ENCODE measurements at regions not wholly inside any gene's neighbourhood (a gene's known extent, or its start where the extent isn't known, plus 50 kb on each side); places are given as distances from the start of the nearest gene placed in this dataset.
"Not testable (repeated sequence)": the region's sequence is repeated elsewhere in the genome, so short reads cannot be mapped to it uniquely, and the experiment has no call there.

DNA sequence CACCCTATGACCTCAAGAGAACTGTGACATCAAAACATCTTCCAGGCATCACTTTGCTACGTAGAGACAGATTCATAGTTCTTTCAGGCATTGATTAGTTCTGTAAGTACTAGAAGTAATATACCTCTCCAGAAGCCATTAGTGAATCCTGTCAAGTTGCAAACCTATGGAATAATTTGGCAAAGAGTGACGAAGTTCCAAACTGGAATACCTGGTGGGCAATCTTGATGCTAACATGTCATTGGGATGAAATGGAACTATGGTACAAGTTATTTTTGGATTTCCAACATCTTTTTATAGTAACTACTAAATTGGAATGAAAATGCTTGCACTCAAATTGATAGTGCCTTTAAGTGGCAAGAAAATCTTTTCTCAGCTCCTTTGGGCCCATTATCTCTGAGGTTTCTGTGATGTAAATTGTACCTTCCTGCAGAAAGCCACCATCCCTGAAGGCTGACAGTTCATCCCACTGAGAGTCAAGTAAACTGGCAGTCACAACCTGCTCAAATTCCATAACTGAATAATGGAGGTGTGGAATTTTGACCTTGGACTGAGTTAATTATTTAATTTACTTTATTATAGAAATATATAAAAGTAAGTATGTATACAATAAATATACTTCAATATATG lies 435.5 kb downstream of the DTWD2 start:
- DNase-seq (ENCODE audit: low read depth): no peak

DNA sequence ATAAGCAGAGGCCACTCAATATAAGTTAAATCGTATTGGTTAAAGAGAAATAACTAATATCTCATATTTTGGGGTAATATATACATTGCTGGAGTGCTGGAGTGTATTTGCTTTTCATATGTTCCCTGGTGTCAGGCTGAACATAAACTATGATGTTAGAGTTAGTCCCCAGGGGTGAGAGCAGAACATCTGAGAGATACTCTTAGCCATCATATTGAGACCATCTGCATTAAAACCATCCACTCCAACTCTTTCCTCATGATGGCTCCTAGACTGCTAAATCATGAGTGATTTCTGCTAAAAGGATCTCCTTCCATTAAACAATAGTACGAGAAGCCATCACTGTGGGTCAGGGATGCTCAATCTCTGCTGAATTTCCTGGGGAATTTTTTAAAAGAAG lies 436.2 kb downstream of the DTWD2 start:
- DNase-seq (ENCODE audit: low read depth): no peak

DNA sequence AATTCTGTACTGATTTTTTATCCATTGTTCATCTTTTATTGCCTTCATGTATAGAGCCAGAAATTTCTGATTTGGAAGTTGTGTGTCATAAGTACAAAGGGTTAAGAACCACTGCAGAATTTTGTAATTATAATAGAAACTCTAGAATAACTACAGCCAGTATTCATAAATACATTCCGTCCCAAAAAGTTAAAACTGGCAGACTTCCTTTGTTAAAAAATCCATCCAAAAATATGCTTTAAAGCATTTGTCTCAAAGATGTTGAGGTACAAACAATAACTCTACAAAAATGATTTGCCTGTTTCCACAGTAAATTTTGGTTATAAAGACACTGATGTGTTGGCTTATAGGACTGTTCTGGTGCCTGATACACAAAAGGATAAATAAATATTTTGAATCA lies 436.6 kb downstream of the DTWD2 start:
- DNase-seq (ENCODE audit: low read depth): no peak

DNA sequence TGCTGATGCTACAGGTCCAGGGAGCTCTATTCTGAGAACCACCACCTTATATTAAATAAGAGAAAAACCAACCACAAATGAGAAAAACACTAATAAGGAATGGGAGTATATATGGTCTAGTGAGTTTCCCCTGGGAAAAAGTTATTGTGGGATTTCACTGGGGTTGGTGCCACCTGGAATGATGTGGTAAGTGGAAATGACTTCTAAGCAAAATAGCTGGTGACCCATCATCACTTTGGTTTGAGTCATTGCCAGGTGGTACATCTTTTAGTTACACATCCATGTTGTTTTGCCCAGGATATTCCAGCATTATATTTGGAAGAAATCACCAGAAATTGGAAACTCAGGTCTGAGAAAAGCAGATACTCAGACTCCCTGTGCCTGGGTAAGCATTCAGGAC lies 437.3 kb downstream of the DTWD2 start:
- DNase-seq (ENCODE audit: low read depth): no peak

DNA sequence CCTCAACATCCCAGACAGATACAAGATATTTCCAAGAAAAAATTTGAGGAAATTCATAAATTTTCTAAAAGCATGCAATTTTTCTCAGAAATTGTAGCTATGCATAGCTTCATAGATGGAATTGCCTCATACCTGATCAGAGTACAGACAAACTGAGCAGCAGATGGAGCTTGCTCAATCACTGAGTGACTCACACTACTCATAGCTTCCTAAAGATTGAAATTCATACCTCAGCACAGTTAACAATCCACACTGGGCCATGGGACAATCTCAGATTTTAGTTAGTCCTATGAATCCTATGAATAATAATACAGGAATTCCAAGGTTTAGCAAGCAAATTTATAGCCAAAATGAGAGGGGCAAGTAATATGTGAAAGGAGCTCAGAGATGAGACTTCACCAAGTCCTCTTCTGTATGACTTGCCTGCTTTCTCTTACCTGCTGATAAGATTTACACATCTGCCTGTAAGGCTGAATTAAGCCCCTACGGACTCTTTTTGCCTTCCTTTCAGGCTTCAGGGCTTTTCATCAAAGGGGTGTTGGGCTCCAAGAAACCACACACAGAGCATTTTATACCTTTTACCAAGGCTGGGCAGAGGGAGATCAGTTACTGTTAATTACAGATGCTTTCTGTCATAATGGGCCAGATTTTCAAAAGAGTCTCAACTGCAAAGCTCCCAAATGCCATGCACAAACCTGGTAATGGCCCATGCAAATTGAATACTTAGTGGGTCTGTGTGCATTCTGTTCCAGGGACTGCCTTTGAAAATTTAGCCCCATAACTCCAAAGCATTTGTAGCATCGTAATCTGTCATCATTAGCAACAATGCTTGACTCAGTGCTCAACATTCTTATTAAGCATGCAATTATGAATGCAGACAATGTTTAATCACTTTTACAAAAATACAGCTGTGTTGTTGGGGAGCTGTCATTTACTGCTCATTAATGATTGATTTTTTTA lies 439.3 kb downstream of the DTWD2 start:
- no peak for DNase-seq (ENCODE audit: low read depth)

DNA sequence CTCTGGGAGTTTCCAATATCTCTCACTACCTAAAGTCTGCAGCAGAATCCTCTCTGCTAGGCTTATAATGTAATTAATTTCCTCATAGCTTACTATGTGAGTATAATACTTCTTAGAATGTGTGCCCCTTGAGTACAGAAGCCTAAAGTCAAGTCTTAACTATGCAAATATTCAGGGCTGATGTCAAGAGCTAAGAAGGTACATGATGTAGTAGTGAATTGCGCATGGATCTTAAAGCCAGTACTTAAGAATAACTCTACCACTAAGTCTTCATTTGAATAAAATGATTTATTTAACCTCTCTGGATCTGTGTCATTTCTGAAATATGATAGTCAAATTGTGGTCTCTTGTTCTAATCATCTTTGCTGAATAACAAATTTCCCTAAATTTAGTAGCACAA lies 442.9 kb downstream of the DTWD2 start:
- no peak for DNase-seq (ENCODE audit: low read depth)

DNA sequence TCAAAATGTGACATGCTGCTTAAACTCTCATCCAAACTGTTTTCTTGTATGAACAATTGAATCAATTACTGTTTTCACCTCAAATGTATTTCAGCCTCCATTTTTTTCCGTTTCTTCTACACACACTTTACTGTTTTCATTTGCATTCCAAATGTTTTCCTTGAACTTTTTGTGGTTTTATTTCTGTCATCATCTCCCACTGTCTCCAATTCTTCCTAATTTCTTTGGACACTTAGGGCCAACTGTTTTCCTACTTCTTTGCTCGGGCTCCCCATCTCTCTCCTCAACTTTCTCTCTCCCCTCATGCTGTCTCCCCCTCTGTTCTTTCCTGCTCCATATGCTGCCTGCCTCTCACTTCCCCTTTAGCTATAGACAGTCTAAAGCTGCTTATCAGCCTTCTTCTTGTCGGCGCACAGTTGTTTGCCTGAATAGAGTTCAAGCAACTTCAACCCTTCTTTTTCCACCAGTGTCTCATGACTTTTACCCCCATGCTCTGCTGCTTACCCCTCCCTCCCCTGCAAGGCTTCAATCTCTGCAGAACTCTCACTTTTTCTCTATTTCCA lies 443.4 kb downstream of the DTWD2 start:
- DNase-seq (ENCODE audit: low read depth): no peak

DNA sequence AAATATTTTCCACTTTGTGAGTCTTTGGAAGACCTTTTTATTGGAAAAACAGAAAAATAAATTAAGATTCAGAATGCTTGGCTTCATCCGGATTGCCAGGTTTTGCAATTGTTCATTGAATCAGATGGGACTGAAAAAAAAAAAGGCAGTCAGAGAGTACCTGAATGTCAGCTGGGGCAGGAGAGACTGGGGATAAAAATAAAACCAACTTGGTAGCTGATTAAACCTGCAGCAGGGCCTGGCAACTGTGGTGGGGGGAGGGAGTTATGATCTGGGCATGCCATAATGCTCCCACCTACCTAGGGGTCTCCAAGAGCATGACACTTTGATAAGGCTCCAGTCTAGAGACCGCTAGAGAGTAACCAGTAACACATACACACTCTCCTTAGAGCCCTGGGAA lies 454.4 kb downstream of the DTWD2 start:
- DNase-seq (ENCODE audit: low read depth): no peak

DNA sequence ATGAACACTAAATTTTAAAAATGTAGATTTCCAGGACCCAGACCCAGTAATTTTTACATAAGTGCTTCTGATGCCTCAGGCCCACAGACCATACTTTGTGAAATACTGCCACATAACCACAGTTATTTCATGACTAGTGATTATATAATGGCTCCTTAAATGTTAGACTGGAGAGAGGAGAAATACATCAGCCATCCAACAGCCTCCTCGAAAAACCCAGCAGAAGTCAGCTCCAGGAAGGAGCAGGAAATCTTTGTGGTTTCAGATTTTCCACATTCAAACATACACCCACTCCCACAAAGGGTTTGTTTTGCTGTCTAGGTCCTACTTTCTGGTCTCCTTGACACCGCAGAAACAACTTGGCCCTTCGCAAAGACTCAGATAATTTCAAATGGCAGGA lies 455.2 kb downstream of the DTWD2 start:
- DNase-seq (ENCODE audit: low read depth): no peak

DNA sequence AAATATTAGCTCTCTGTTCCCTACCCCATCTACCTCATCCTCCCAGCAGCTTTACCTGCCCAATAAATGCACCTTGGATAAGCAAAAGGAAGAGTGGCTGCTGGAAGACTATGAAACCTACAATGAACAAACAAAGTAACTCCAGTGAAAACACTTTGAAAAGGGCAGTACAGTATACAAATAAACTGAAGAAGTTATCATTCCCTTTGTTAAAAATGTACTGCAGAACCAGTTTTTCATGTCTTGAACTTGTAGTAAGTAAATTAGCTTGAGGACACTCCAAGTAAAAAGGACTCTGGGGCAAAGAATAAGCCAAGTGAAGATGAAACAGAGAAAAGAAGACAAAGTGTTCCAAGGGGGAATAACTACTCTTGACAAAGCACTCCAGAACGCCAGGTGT lies 457.1 kb downstream of the DTWD2 start:
- no peak for DNase-seq (ENCODE audit: low read depth)

DNA sequence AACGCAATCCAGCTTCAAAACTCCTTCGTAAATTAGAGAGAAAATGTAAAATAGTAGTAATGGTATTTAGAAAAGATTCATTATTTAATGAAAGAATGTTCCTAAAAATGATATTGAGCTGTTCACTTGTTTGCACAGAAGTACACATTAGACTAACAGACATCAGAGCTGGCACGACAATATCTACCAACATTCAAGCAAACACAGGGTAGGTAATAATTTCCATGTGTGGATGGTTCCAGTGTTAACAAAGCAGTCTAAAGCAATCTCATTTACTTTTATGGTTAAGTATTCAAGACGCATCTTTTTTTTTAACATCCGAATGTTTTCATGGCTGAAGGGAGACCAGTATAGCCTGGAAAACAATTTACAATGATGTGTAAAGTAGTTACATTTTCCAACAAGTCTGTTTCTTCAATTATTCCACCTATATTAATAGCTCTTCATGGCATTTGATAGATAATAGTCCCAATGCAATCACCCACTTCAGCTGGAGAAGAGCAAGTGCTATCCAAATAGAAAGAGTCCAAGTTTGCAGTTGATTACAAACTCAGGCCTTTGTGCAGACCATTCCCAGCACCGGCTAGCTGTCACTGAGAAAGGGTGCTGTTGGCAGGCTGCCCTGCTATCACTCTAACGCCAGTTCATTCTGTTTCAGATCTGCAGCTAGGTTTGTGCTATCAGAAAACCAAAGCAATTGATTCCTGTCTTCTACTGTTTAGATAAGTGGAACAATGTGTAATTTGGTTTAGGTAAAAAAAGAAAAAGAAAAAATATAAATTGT lies 458.8 kb downstream of the DTWD2 start:
- DNase-seq (ENCODE audit: low read depth): no peak

DNA sequence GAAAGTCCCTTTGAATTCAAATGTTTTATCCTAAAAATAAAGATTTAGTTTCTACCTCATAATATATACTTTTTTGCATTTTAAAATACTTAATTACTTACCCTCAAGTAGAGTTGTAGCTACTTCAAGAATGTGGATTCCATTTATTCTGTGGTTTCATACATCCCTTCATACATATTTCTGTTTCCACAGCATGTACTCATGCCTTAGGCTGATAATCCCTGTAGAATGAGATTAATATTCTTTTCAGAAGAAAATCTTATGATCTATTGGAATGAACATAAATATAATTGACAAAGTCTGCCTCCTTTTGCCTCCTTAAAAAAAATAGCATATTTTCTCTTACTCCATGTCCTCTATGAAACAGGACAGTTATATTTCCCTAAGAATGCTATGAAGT lies 465.7 kb downstream of the DTWD2 start:
- no peak for DNase-seq (ENCODE audit: low read depth)

DNA sequence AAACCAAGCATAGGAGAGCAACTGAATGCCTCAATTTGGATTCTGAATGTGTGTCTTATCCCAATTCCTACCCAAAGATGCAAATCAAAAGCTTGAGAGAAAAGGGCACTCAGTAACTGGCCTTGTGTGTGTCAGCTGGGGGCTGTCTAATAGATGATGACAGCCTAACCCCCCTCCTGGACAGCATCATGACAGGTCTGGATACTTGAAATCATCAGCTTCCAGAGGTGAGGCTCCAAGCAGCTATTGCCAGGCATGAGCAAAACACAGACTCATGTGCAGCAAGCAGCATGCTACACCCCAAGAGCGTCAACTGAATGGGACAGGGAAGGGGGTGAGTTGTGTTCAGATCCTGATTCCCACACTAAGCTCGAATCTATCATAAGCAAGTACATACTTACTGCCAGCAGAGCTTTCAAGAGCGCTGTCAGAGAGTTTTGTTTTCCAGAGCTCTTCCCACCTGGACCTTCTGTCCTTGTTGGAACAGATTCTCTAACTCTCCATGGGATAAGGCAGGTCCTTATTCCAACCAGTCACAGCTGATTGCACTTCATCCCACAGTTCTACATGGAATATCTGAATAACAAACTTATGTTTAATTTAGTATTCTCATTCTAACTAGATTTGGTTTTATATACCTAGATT lies 467.5 kb downstream of the DTWD2 start:
- no peak for DNase-seq (ENCODE audit: low read depth)

DNA sequence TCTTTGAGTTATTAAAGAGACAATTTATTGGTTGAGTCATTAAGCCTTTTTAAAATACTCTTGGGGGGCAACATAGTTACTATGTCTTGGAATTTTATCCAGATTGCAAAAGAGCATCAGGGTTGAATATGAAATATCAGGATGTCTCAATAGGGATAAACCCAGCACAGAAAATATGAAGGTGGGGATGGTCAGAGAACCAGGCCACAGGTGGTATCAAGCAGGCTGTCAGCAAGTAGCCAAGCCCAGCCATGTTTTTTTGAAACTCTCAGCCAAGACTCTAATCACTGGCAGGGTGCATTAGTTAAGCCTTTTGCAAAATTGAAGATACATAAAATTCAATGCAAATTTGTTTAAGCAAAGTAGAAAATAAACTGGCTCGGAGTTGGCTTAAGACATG lies 468.9 kb downstream of the DTWD2 start:
- DNase-seq (ENCODE audit: low read depth): no peak

DNA sequence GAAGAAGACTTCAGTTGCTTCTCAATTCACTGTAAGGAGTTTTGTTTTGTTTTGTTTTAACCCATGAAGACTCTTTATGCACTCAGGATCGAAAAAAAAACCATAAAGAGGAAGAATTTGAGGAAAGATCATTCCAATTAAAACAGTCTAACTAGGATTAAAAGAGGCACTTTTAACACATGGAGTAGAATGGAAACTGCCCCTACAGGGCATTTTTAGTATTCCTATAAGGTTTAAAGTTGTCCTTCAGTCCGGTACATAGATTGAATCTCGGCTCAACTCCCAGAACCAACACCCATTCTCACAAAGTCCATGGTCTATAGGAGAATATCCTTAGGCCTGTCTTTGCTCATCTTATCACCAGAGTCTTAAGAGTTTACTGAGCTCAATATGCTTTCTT lies 469.6 kb downstream of the DTWD2 start:
- DNase-seq (ENCODE audit: low read depth): no peak

DNA sequence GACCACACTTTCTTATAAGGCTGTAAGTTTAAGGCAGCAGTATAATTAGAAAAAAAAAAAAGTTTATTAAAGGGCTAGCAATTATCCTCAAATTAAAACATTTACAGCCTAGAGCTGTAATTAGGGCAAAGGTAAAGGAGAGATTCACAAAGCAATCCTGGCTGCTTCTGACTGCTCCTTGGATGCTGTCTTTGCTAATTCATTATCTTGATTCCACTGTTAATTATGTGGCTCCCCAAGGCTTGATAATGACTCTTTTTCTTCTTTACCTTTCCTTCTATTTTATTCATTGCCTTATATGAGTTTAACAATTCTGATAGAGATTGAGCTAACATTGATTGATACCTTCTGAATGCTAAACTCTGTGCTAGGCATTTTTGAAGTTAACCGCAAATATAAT lies 476.5 kb downstream of the DTWD2 start:
- DNase-seq (ENCODE audit: low read depth): no peak

DNA sequence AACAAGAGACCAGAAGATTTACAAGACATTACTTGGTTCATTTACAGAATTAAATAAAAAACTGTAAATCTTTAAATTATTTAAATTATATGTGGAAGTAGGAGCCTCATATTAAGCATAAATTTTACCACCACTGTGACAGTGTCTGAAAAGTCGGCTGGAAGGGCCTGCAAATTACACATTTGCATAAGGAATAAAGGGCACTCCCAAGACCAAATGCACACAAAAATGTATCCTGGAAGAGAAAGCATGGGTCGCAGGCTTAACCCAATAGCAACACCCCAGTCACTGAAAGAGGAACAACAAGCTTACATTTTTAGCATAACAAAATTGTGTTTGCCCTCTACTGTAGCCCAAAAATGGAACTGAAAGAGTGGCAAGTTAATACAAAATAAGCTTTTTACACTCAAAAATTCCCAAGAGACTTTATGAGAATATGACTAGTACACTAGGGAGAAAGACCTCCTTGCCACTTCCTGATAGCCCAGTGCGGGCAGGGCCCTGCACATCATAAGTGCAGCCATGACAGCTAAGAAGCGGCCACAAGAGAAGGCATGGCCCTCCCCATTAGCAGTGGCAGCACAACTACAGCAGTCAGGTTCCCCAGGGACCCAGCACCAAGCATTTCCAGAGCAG lies 482.0 kb downstream of the DTWD2 start:
- DNase-seq (ENCODE audit: low read depth): no peak

DNA sequence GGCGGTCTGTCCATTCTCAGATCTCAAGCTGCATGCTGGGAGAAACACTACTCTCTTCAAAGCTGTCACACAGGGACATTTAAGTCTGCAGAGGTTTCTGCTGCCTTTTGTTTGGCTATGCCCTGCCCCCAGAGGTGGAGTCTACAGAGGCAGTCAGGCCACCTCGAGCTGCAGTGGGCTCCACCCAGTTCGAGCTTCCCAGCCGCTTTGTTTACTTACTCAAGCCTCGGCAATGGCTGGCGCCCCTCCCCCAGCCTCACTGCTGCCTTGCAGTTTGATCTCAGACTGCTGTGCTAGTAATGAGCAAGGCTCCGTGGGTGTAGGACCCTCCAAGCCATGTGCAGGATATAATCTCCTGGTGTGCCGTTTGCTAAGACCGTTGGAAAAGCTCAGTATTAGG lies 486.1 kb downstream of the DTWD2 start:
- not testable (repeated sequence) for DNase-seq (ENCODE audit: low read depth)

DNA sequence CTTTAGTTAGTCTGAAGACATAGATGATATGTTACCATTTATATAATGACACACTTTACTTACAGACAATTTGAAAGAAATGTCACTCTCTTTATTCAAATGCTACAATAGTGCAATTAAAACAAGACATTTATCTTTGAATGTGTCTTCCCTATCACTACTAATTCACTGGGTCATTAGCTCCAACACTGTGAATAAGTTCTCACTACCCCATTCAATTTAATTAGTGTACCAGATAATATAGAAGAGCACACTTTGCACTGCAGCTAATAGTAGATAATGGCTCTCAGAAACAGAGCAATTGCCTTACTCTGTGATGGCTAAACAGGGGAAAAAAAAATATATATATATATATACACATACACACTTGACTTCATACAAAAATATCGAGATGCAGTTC lies 497.0 kb downstream of the DTWD2 start:
- no peak for DNase-seq (ENCODE audit: low read depth)

DNA sequence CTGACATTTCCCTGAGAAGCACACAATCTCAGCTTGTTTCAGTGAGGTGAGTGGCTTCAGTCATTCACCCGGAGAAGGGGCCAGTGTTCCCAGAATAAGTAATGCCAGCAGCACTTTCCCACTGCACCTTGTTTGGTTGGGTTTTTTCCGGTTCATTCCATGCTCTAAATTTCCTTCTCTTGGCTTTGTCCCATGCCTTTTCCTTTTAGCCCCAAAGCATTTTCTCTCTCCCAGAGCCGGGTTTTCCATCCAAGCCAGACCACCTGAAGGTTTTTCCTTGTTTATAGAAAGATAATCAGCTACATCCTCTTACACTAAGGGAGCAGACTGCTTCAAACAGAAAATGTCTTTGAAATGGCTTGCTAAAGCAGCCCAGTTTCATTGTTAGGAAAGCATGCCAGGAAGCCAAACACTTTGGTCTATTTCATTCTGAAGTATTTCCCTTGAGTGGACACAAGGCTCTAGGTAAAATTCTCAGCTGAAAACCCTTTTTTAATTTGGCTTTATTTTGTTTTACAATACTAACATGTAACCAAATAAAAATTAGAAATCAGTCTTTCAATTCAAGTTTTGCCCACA lies 501.6 kb downstream of the DTWD2 start:
- DNase-seq (ENCODE audit: low read depth): no peak

DNA sequence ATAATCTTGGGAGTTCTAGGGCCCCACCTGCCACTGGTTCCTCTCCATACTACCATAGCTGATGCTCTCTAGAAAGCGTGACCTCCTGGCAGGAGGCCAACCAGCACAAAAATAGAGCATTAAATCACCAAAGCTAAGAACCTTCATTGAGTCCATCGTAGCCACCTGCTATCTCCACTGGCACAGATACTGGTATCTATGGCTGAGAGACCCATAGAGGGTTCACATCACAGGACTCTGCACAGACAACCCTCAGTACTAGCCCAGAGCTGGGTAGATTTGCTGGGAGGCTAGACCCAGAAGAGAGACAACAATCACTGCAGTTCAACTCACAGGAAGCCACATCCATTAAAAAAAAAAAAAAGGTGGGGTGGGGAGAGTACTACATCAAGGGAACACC lies 509.1 kb downstream of the DTWD2 start:
- no peak for DNase-seq (ENCODE audit: low read depth)
